Fibroblast of lung (primary cell): ENCODE measurements at regions not wholly inside any gene's neighbourhood (a gene's known extent, or its start where the extent isn't known, plus 50 kb on each side); places are given as distances from the start of the nearest gene placed in this dataset.

Experiments
- CTCF ChIP-seq, 2 donors: IDR thresholded peaks in 1 of 2; conservative IDR thresholded peaks in 1 of 2; 1 replicate in 1 of 2; 2 replicates in 1 of 2; pipeline ENCODE4 v1.5.1; 2011 to 2012; ENCODE audit warnings: low read length in 2 of 2, control low read depth in 1 of 2, inconsistent platforms in 1 of 2, low read depth in 1 of 2, mild to moderate bottlenecking in 1 of 2
- EZH2 ChIP-seq: IDR thresholded peaks from 2 replicates; pipeline ENCODE4 v1.5.1; 2012; ENCODE audit warnings: low read length, control low read depth, mild to moderate bottlenecking; ENCODE audit errors: missing control alignments

GRCh38 chr16:8126313-8126712 lies 464.0 kb downstream of the TMEM114 start:
- no peak for TF ChIP-seq CTCF (conservative IDR thresholded peaks at IDR 0.05 in 1 of 2, IDR thresholded peaks at IDR 0.05 in 1 of 2; ENCODE audit: low read depth in 1 of 2, low read length in 2 of 2)
- no peak for TF ChIP-seq EZH2
